ENCODE measurements at regions not wholly inside any gene's neighbourhood (a gene's known extent, or its start where the extent isn't known, plus 50 kb on each side); places are given as distances from the start of the nearest gene placed in this dataset.

DNA sequence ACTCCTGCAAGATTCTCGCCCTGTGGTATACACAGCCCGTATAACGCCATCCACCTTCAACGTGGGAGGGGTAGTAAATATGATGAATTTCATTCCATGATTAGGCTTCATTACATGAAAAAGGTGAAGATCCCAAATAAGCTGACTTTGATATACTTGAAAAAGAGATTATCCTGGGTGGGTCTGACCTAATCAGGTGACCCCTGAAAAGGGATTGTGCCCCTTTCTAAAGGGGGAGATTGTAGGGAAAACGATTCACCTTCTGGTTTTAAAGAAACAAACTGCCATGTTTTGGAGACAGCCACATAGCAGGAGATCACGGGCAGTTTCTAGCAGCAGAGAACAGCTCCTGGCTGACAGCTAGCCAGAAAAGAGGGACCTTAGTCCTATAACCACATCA lies 155.1 kb upstream of the SMLR1 start:
- Histone ChIP-seq H3K9ac (ENCODE audit: low read depth, low read length) (no peak overlapping the region), H3K27ac (ENCODE audit: low read depth, low read length) (no peak overlapping the region), H3K27me3 (ENCODE audit: insufficient read depth, low read length) (no peaks in the 10 kb centered on the region), H3K4me1 (ENCODE audit: insufficient read depth, low read length) (peaks cover 6% of the 10 kb centered on the region; the same call in 1 of the 2 replicates), H3K9me3 (ENCODE audit: insufficient read depth, low read depth, low read length) (no peaks in the 10 kb centered on the region), H3K36me3 (ENCODE audit: insufficient read depth, low read length) (no peaks in the 10 kb centered on the region), H3K4me3 (ENCODE audit: low read length) (no peak overlapping the region)
- 93% methylated on average over 6 of the region's 6 CpGs for WGBS

- H3K36me3 ChIP-seq (ENCODE audit: insufficient read depth, low read length) = no peaks in the 10 kb centered on the region
- no peak overlapping the region for H3K27ac ChIP-seq (ENCODE audit: low read depth, low read length)
- H3K4me3 ChIP-seq (ENCODE audit: low read length) = no peak overlapping the region
- H3K27me3 ChIP-seq (ENCODE audit: insufficient read depth, low read length) = no peaks in the 10 kb centered on the region
- H3K4me1 ChIP-seq (ENCODE audit: insufficient read depth, low read length) = peaks cover 6% of the 10 kb centered on the region; the same call in 1 of the 2 replicates
- H3K9me3 ChIP-seq (ENCODE audit: insufficient read depth, low read depth, low read length) = no peaks in the 10 kb centered on the region
- no peak overlapping the region for H3K9ac ChIP-seq (ENCODE audit: low read depth, low read length)
Observed at GRCh38 chr6:130674604-130675003, 152.6 kb upstream of the SMLR1 start.

DNA sequence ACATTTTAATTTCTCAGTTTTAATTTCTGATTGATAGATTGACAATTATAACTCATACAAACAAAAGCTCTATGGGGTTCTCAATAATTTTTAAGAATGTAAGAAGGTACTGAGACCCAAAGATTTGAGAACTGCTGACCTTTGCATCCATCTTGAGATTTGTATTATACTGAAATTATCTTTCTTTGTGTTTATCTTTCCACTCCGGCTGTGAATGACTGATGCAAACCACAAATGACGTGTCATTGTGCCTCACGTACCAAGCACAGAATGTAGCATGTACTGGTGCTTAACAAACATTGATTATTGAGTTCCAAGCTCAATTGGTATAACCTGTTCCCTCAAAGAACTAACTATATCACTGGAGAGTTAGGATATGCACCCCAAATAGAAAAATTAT lies 152.1 kb upstream of the SMLR1 start:
- H3K4me1 ChIP-seq (ENCODE audit: insufficient read depth, low read length) = peaks cover 6% of the 10 kb centered on the region; the same call in 1 of the 2 replicates
- H3K27ac ChIP-seq (ENCODE audit: low read depth, low read length) = no peak overlapping the region
- H3K9me3 ChIP-seq (ENCODE audit: insufficient read depth, low read depth, low read length) = no peaks in the 10 kb centered on the region
- no peaks in the 10 kb centered on the region for H3K27me3 ChIP-seq (ENCODE audit: insufficient read depth, low read length)
- no peak overlapping the region for H3K4me3 ChIP-seq (ENCODE audit: low read length)
- WGBS = 91% methylated on average over 3 of the region's 3 CpGs
- H3K36me3 ChIP-seq (ENCODE audit: insufficient read depth, low read length) = no peaks in the 10 kb centered on the region
- no peak overlapping the region for H3K9ac ChIP-seq (ENCODE audit: low read depth, low read length)

DNA sequence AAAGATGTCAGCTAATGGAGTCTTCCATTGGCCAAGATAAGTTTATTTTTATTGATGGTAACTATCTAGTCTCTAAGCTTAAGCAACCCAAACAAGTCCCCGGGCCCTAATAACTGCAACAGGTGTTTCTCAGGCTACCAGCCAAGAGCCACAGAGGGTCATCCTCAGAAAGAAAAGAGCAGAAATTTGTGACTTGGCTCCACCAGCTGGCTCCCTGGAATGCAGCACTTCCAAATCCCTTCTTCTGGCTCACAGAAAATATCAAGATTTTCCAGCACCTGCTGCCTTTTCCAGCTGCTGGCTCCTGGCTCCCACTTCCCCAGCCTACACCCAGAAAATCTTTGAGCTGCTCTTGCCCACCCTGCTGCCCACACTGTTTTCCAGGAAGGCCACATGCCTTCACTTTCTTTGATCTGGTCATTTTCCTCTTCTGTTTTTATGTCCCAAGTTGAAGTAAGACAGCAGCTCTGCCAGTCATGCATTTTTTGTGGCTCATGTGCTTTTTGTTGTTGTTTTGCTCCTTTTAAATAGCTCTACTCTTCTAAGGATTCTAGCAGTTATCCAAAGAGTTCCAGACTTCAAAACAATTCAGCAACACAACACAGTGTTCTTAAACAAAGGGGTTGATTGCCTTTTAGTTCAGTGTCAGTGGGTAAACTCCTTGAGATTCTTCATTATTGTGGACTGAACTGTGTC lies 151.0 kb upstream of the SMLR1 start:
- Histone ChIP-seq H3K4me3 (ENCODE audit: low read length) (no peak overlapping the region), H3K36me3 (ENCODE audit: insufficient read depth, low read length) (no peaks in the 10 kb centered on the region), H3K27ac (ENCODE audit: low read depth, low read length) (no peak overlapping the region), H3K9me3 (ENCODE audit: insufficient read depth, low read depth, low read length) (no peaks in the 10 kb centered on the region), H3K9ac (ENCODE audit: low read depth, low read length) (no peak overlapping the region), H3K27me3 (ENCODE audit: insufficient read depth, low read length) (no peaks in the 10 kb centered on the region), H3K4me1 (ENCODE audit: insufficient read depth, low read length) (peaks cover 6% of the 10 kb centered on the region; the same call in 1 of the 2 replicates)
- 84% methylated on average over 1 of the region's 1 CpG for WGBS

DNA sequence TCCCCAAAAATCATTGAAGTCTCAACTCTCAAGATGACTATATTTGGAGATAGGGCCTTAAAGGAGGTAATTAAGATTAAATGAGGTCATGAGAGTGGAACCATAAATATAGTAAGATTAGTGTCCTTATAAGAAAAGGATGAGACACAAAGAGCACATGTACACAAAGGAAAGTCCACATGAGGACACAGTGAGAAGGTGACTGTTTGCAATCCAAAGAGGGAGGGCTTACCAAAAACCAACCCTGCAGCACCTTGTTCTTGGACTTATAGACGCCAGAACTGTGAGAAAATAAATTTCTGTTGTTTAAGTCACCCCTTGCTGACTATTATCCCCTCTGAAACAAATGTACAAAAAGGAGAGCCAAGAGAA lies 150.4 kb upstream of the SMLR1 start:
- H3K9me3 ChIP-seq (ENCODE audit: insufficient read depth, low read depth, low read length) = no peaks in the 10 kb centered on the region
- peaks cover 6% of the 10 kb centered on the region; the same call in 1 of the 2 replicates for H3K4me1 ChIP-seq (ENCODE audit: insufficient read depth, low read length)
- no peak overlapping the region for H3K4me3 ChIP-seq (ENCODE audit: low read length)
- no peaks in the 10 kb centered on the region for H3K27me3 ChIP-seq (ENCODE audit: insufficient read depth, low read length)
- no CpG with 5 or more reads among the region's 1 CpG for WGBS
- no peak overlapping the region for H3K9ac ChIP-seq (ENCODE audit: low read depth, low read length)
- no peak overlapping the region for H3K27ac ChIP-seq (ENCODE audit: low read depth, low read length)
- no peaks in the 10 kb centered on the region for H3K36me3 ChIP-seq (ENCODE audit: insufficient read depth, low read length)

DNA sequence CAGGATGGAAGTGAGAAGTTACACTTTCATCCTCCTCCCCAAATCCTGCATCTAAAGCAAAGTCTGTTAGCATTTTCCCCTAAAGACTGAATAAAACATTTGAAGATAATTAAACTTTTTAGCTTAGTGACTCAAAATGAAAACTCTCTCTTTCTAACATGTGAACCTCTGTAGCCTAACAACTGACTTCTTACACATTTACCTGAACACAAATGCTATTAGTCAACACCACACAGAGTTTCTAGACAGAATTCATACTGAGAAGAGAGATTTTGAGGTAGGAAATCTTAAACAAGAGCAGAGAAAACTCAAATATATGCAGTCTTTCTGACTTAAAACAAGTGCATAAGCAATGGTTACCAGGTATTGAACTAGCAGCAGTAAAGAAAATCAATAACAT lies 149.9 kb upstream of the SMLR1 start:
- Histone ChIP-seq H3K36me3 (ENCODE audit: insufficient read depth, low read length) (no peaks in the 10 kb centered on the region), H3K4me1 (ENCODE audit: insufficient read depth, low read length) (peaks cover 6% of the 10 kb centered on the region; the same call in 1 of the 2 replicates), H3K9ac (ENCODE audit: low read depth, low read length) (no peak overlapping the region), H3K27me3 (ENCODE audit: insufficient read depth, low read length) (no peaks in the 10 kb centered on the region), H3K27ac (ENCODE audit: low read depth, low read length) (no peak overlapping the region), H3K4me3 (ENCODE audit: low read length) (no peak overlapping the region), H3K9me3 (ENCODE audit: insufficient read depth, low read depth, low read length) (no peaks in the 10 kb centered on the region)

GRCh38 chr6:130677766-130678165 lies 149.4 kb upstream of the SMLR1 start:
- Histone ChIP-seq H3K36me3 (ENCODE audit: insufficient read depth, low read length) (no peaks in the 10 kb centered on the region), H3K9me3 (ENCODE audit: insufficient read depth, low read depth, low read length) (no peaks in the 10 kb centered on the region), H3K27ac (ENCODE audit: low read depth, low read length) (no peak overlapping the region), H3K27me3 (ENCODE audit: insufficient read depth, low read length) (no peaks in the 10 kb centered on the region), H3K4me3 (ENCODE audit: low read length) (no peak overlapping the region), H3K4me1 (ENCODE audit: insufficient read depth, low read length) (peaks cover 6% of the 10 kb centered on the region; the same call in 1 of the 2 replicates), H3K9ac (ENCODE audit: low read depth, low read length) (no peak overlapping the region)
- whole genome bisulfite sequencing = 64% methylated on average over 3 of the region's 3 CpGs

DNA sequence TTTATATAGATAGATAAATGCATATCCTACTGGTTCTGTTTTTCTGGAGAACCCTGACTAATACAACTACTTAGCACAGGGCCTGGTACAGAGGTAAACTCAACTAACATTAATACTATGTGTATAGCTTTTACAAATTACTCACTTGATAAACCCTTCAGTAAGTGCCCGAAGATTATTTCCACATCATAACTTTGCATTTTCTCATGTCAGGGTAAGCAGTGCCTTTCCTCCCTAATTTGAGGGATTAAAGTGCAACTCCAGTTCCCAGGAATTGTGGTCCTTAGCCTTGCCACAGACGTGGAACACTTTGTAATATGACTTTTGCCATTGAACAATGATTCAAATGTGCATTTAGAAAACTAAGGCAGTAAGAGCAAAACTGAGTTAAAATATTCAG lies 147.5 kb upstream of the SMLR1 start:
- Histone ChIP-seq H3K27me3 (ENCODE audit: insufficient read depth, low read length) (no peaks in the 10 kb centered on the region), H3K4me1 (ENCODE audit: insufficient read depth, low read length) (no peaks in the 10 kb centered on the region), H3K9me3 (ENCODE audit: insufficient read depth, low read depth, low read length) (no peaks in the 10 kb centered on the region), H3K27ac (ENCODE audit: low read depth, low read length) (no peak overlapping the region), H3K9ac (ENCODE audit: low read depth, low read length) (no peak overlapping the region), H3K4me3 (ENCODE audit: low read length) (no peak overlapping the region), H3K36me3 (ENCODE audit: insufficient read depth, low read length) (no peaks in the 10 kb centered on the region)
- WGBS = 45% methylated on average over 2 of the region's 2 CpGs

DNA sequence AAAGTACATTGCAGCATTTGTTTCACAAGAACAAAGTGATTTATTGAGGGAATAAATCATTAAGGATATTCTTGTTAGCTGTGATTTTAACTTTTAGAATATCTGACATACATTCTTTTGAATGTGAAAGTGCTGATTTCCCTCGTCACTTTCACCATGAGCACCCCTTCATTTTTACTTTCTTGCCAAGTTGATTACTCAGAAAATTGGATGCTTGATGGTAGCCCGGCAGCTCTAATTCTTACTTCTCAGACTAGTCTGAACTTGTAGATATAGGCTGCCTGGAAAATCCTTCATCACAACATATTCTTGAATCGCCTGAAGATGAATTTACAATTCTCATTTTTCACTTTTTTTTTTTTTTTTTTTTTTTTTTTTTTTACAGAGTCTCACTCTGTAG lies 147.1 kb upstream of the SMLR1 start:
- no peaks in the 10 kb centered on the region for H3K27me3 ChIP-seq (ENCODE audit: insufficient read depth, low read length)
- no peaks in the 10 kb centered on the region for H3K4me1 ChIP-seq (ENCODE audit: insufficient read depth, low read length)
- H3K9me3 ChIP-seq (ENCODE audit: insufficient read depth, low read depth, low read length) = no peaks in the 10 kb centered on the region
- WGBS = 64% methylated on average over 3 of the region's 3 CpGs
- no peaks in the 10 kb centered on the region for H3K36me3 ChIP-seq (ENCODE audit: insufficient read depth, low read length)
- H3K27ac ChIP-seq (ENCODE audit: low read depth, low read length) = no peak overlapping the region
- no peak overlapping the region for H3K4me3 ChIP-seq (ENCODE audit: low read length)
- no peak overlapping the region for H3K9ac ChIP-seq (ENCODE audit: low read depth, low read length)

- Histone ChIP-seq H3K4me1 (ENCODE audit: insufficient read depth, low read length) (no peaks in the 10 kb centered on the region), H3K27me3 (ENCODE audit: insufficient read depth, low read length) (no peaks in the 10 kb centered on the region), H3K4me3 (ENCODE audit: low read length) (no peak overlapping the region), H3K9me3 (ENCODE audit: insufficient read depth, low read depth, low read length) (no peaks in the 10 kb centered on the region), H3K27ac (ENCODE audit: low read depth, low read length) (no peak overlapping the region), H3K36me3 (ENCODE audit: insufficient read depth, low read length) (no peaks in the 10 kb centered on the region), H3K9ac (ENCODE audit: low read depth, low read length) (no peak overlapping the region)
- WGBS = no CpG with 5 or more reads among the region's 1 CpG
Observed at GRCh38 chr6:130681028-130681427, 146.2 kb upstream of the SMLR1 start.

GRCh38 chr6:130682066-130682465 lies 145.1 kb upstream of the SMLR1 start:
- Histone ChIP-seq H3K27me3 (ENCODE audit: insufficient read depth, low read length) (no peaks in the 10 kb centered on the region), H3K9me3 (ENCODE audit: insufficient read depth, low read depth, low read length) (no peaks in the 10 kb centered on the region), H3K36me3 (ENCODE audit: insufficient read depth, low read length) (no peaks in the 10 kb centered on the region), H3K4me1 (ENCODE audit: insufficient read depth, low read length) (no peaks in the 10 kb centered on the region), H3K4me3 (ENCODE audit: low read length) (no peak overlapping the region), H3K9ac (ENCODE audit: low read depth, low read length) (no peak overlapping the region), H3K27ac (ENCODE audit: low read depth, low read length) (no peak overlapping the region)
- WGBS = 93% methylated on average over 5 of the region's 5 CpGs

All from HUES64 (cell line).